ENCODE measurements at regions not wholly inside any gene's neighbourhood (a gene's known extent, or its start where the extent isn't known, plus 50 kb on each side); places are given as distances from the start of the nearest gene placed in this dataset.

DNA sequence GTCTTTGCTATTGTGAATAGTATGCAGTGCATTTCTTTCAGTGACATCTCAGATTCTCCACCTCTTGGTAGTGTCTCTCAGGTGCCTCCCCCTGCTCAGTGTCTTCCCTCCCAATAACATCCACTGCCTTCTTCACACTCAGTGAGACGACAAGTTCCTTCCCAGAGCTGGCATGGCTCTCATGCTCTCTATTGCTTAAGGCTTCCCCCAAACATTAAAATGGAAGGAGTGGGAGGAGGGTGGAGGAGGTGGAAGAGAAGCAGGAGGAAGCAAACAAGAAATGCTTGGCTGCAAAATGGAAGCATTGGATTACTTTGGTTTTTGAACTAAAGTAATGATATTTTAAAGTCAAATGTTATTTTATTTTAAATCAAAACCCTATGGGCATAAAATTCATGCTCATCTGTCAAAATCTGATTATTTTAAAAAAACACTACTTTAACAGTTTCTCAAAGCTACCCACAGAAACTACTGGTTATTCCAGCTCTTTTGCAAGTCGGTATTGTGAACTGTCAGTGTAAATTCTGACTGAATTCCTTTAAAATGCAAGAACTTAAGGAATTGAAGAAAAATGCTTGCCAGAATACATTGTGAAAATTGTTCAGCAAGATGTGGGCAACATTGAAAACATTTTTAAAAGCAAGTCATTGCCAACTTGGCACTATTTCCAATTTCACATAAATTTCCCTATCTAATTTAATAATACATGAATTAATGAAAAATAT is 727.6 kb upstream of the ARGLU1 start:
- no peak for DNase-seq

DNA sequence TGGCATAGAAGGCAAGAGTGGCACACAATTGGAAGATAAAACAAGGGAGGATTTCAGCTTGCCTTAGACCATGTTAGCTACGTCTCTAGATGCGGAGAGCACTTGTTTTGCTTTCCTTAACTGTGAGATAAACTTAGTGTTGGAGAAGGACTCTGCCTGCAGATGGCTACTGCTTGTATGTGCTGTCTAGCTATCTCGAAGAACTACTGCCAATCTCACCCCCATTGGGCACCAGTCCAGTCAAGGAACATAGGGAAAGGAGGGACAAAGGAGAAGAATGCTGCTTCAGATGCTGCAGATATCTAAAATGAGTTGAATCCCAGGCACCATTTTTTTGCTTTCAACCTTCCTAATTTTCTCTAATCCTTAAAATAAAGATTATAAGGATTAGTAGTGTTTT is 726.0 kb upstream of the ARGLU1 start:
- no peak for DNase-seq

DNA sequence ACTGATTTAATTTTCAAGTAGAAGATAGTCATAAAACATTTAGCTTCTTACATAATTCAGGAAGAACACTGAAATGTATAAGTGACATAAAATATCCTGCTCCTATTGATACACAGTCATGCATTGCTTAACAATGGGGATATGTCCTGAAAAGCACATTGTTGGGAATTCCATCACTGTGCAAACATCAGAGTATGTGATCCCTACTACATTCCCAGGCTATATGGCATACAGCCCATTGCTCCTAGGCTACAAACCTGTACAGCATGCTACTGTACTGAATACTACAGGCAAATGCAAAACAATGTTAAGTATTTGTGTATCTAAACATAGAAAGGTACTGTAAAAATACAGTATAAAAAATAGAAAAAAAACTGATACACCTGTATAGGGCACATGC is 723.9 kb upstream of the ARGLU1 start:
- no peak for DNase-seq

DNA sequence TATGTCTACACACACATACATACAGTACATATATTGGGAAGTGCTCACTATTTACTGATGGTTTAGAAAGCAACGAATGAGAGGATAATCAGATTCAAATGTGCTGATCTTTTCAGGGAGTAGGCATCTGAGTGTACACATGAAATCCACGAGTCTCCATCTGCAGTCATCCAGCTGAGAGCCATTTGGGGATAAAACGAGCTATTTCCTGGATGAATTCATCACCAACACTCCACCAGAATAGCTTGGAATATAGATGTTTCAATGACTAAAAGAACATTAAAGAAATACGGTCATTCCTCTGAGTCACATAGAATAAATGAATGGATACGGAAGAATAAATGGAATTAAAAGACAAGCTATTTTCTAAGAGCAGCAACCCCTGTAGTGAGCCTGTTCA is 721.6 kb upstream of the ARGLU1 start:
- DNase-seq, result no peak

DNA sequence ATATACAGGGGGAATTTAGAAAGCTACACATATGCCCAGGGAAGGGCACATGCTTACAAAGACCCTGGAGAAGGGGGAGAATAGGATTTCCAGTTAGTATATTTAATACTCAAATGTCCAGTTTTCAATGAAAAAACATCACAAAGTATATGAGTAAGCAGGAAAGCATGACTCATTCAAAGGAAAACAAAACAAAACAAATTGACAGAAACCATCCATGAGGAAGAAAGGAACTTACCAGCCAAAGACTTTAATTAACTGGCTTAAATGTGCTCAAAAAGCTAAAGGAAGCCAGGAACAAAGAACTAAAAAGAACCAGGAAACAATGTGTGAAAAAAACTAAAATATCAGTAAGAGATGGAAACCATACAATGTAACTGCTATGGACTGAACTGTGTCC is 716.2 kb upstream of the ARGLU1 start:
- DNase-seq, result no peak

DNA sequence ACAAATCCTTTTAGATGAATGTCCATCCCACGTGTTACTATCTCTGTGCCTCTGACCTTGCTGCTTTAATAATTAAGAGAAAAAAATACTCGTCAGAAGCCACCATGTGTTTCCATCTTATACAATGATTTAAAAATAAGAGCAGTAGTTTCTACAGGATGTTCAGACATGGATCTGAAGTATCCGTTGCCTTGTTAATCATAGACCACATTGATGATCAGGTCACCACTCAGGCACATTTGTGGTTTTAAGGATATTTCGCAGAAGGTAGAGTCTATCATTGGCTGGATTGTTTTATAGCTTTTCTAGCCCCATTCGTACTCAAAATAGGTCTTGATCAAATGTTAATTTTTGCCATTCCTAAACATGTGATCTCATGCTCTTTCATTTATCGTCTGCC is 710.0 kb upstream of the ARGLU1 start:
- DNase-seq, result no peak

DNA sequence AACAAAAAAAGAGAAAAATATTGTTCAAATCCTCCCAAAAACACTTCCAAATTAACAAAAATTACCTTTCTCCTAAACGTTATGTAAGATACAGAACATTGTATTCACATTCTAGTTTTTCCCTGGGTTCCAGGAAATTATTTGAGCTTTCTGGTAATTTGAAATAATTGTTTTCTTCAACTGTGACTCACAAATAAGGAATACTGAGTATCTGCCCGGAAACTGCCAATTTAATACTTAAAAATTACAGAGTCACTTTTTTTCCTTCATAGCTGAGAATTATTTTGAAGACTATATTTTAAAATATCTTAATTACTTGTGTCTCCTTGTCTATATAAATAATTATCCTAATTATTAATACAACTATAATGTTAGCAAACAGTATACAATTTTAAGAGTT is 709.0 kb upstream of the ARGLU1 start:
- DNase-seq, result no peak

DNA sequence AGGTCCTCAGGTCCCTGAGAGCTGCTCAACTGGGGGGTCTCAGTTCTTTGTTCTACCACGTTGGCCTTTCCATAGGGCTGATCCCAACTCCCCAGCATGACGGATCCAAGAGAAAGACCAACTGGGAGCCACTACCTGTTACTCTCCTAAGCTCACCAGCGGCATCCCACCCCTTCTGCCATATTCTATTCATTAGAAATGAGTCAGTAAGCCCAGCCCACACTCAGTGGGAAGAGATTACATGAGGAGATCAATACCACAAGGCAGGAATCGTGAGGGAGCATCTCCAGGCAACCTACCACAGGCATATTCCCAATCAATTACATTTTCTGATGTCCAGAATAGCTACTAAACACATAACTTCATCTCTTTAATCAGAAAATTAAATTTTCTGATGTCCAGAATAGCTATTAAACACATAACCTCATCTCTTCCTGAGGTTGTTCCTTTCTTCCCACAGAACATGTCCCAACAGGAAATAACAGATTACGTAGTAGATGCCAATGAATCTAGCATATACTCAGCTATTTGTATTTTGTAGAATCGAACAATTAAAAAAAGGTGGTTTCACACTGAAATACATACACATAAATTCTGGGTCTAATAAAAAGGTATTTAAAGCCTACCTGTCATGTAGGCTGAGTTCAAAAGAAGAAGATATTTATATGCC is 708.1 kb upstream of the ARGLU1 start:
- no peak for DNase-seq

DNA sequence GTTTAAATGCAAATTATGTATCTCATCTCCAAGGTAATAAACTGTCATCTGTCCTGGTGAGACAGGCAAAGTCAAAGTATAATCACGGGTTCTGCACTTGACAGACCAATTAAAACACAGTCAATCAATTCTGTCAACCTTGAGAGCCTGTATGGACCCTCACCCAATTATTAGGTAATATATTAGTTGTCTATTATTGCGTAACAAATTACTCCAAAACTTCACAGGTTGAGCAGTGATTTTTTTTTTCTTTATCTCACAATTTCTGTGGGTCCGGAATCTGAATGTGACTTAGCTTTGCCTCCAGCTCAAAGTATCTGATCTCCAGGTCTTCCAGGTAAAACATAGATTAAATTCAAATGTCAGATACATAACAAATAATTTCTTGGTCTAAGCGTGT is 707.4 kb upstream of the ARGLU1 start:
- no peak for DNase-seq

DNA sequence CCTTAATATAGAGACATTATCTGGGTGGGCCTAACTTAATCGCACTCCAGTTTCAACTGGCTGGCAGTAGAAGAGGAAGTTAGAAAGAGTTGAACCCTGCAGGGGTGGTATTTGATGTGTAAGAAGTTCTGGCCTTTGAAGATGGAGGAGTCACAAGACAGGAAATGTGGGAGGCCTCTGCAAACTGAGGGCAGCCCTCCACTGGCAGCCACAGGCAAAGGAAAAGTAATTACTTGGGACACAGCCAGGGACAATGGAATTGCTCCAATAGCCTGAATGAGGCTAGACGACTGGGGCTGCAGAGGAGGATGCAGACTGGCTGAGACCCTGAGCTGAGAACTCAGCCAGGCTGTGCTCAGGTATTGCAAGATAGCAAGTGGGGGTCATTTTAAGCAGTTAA is 703.3 kb upstream of the ARGLU1 start:
- DNase-seq, result no peak

DNA sequence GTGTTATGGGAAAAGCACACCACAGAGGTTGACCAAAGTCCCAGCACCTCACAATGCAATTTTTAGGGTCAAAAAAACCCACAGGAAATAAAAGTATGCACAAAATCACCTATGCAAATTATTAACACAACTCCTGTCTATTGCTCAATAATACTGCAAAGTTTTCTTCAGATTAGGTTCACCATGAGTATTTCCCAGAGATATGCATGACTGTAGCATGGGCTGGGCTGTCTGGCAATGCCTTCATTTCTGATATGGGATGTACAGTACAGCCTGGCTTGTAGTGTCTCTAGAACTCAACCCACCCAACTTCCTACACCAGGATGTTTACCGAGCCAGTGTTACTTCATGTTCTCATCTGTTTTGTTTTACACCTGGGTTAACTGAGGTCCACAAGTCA is 698.7 kb upstream of the ARGLU1 start:
- DNase-seq, result no peak

DNA sequence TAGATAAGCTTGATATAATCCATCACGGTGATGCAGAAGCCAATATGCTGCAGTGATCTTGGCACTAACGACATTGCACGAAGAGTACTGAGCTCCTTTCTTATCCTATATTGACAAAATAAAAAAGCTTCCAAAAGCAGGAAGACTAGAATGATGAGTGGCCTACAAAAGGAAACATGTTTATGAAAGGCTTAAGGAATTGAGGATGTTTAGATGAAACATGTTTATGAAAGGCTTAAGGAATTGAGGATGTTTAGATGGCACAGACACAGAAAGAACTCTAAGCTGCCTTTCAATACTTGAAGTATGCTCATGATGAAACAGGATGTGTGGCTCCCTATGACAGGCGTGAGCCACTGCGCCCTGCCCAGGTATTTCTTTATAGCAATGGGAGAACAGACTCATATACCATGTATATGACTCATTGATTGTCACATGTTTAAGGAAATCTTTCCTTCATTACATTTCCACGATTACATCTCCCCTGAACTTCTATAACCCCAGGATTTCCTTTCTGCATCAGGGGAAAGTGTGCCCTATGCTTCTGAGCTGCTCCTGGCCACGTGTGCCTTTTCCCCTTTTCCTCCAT is 690.8 kb upstream of the ARGLU1 start:
- DNase-seq, result no peak

DNA sequence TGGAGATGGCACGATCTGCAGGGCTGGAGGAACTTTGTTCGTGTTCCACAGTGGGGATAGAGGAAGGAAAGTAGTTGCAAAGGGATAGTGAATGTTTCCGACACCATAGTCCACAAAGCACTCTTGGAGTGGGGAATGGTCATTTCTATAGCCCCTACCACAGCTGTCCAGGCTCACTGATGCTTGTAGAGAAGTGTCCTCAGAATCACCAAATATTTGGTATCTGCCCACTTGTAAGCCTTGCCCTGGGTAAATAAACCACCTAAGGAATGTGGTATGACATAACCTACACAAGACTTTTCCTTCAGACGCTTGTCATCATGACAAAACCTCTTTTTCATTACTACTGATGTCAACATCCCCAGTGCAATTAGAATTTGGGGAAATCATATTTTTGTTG is 686.5 kb upstream of the ARGLU1 start:
- DNase-seq, result no peak

DNA sequence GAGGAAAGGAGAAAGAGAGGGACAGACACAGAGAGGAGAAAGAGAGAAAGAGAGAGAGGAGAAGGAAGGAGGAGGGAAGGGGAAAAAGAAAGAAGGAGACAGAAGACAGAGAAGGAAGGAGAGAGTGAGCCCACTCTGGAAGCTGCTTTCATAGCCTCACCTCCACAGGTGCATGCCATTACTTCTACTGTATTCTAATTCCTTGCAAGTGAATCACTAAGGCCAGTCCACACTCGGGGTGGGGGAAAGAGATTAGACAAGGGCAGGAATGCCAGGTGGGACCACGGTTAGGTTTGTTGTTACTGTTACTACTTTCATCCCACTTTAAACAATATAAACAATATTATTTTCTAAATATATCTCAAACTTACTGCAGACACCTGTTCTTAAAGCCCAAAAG is 684.5 kb upstream of the ARGLU1 start:
- DNase-seq, result no peak

DNA sequence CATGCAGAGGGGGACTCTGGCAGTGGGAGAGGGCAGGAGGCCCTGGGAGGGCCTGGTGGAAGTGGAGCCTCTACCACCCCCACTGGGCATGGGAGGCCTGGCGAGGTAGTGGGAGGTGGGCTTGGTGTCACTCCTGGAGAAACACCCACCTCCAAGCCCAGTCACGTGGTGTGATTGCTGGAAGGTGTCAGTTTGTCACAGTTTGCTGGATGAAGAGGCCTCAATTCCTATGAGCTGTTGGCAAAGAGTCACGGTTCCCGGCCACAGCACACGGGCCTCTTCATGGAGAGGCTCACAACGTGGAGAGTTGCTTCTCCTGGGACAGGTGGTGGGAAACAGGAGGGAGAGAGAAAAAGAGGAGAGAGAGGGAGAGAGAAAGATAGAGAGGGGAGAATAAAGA is 684.1 kb upstream of the ARGLU1 start:
- no peak for DNase-seq

DNA sequence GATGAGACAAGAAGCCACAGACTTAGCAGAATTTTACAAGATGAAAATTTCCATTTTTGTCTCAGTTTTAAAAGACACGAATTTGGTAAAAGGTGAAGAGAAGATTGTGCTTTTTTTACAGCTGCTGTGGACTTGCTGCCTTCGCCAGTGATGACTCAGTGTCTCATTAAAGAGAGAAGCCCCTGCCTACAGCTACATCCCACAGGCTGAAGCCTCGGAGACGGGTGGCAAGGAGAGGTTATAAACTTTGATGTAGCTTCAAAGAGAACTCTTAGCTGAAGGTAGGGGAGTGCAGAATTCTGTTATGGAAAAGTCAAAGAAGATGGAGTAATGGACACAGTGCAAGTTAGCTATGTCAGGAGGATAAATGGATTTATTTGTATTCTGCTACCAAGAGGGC is 683.4 kb upstream of the ARGLU1 start:
- DNase-seq, result no peak

DNA sequence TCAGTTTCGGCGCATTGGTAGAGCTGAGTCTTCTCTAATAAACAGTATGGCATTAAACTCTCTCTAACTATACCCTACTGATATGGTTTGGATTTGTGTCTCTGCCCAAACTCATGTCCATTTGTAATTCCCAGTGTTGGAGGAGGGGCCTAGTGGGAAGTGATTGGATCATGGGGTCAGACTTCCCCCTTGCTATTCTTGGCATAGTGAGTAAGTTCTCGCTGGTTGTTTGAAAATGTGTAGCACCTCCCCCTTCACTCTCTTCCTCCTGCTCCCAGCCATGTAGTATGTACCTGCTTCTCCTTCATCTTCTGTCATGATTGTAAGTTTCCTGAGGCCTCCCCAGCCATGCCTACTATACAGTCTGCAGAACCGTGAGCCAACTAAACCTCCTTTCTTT is 682.7 kb upstream of the ARGLU1 start:
- no peak for DNase-seq

DNA sequence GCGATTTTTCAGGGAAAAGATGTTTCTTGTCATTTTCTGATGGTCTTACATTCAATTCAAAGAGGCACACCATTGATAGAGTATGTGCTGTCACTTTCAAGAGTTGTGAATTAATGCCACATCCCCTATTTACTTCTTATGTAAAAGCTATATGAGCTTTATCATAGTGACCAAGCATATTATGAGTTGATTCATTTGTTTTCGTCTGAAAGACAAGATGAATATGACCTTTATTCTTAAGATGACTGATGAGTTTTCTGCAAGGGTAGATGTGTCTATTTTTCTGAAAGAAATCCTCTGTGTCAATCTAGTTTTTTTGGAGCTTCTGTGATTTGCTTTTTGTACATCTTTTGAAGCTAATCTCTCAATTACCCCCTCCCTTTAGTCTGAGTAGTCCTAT is 676.3 kb upstream of the ARGLU1 start:
- no peak for DNase-seq

DNA sequence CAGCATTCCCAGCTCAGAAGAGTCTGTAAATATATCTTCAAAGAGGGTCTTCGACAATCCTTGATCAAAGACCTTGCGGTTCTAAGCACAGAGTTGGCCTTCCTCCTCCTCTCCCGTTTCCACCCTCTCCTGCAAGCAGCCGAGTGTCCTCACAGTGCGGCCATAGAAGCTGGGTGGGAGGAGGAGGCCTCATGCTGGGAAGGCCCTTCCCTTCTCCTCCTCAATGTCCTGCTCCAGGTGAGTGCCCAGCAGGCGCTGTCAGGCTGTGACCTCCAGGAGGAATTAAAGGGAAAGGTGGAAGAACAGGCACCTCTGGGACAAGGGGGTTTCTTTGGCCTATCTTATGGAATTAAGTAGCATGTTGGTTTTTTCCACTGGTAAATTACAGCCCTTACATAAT is 674.2 kb upstream of the ARGLU1 start:
- no peak for DNase-seq

DNA sequence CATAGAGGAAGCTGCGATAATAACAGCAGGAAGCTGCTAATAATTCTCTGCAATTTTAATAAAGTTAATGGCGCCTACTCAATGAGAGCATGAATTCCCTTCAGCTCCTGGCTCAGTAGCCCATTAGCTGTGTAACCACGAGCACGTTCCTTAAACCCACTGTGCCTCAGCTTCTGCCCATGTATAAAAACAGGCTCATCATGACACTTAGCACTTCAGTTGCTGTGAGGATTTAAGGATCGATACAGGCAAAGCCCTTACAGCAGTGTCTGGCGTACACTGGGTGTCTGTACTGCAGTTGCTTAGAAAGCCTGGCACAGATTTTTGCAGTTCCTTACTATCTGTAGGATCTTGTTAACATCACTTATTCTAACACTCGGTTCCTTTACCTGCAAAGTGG is 673.4 kb upstream of the ARGLU1 start:
- DNase-seq, result no peak

DNA sequence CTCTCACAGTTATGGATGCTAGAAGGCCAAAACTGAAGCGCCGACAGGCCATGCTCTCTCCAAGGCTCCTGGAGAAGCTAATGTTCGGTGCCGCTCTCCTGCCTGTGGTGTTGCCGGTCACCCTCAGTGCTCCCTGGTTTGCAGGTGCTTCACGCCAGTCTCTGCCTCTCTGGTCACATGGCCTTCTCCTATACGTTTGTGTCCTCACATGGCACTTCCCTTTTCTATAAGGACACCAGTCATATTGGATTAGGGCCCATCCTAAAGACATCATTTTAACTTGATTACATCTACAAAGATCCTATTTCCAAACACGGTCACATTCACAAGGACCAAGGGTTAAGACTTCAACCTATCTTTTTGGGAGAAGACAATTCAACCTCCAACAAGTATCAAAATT is 671.3 kb upstream of the ARGLU1 start:
- DNase-seq, result no peak

DNA sequence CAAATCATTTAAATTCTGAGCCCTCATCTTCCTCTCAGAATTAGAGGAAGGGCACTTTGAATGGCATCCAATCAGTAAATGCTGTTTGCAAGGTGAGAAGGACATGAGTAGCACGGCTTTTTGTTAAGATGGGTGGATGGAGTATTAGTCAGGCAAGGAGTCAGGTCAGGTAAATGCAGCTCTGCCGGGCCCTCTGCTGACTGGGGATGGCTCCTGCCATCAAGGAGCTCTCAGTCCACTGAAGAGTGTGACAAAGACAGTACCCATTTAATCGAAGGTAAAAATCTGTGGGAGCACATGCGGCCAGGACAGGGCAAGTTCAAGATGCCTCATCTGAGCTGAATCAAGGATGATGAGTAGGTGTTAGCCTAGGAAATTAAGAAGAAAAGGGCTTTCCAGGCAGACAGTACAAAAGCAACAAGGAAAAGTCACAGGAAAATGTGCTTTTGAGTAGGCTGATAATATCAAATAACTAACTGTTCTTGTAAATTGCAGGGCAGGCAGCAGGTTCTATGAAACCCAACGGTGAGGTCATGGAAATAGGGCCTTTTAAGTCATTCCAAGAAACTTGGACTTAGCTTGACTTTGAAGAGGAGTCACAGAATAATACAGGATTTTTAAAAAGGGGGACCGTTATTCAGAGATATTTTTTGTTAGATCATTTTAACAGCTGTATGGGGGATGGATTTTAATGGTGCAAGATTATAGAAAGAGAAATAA is 670.5 kb upstream of the ARGLU1 start:
- DNase-seq, result no peak

DNA sequence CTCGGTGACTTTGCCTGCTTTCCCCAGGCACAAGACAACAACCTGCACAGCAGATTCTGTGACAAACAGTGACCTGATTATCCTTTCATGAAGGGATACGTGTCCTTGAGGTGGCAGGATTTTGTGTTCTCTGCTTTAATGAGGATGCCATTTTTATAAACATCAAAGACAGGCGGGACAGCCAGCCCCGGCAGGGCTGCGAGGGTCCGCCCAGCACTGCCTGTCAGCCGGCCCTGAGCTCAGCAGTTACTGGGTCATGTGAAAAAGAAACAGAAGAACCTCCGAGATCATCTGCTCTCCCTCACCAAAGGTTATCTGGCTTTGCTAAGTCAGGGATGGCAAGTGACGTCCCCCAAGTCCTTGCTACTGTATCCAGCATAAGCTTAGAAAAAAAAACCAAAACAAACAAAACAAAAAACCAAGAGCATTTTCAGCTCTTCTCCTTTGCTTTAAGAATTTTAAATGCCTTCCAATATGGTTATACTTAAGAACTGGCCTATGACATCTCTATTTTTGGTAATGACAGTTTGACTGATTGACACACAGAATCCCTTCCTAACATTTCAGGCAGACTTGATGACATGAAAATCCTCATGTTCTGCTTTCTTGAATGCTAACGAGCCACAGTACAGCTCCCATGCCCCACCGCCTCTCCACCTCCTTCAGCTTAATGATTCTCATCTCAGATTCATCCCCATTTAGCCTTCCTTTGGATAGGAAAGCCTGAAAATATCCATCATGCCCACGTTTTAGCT is 666.6 kb upstream of the ARGLU1 start:
- no peak for DNase-seq

All from activated CD4-positive, alpha-beta T cell treated with anti-CD3 and anti-CD28 coated beads for 48 hours (primary cell).